ENCODE measurements at regions not wholly inside any gene's neighbourhood (a gene's known extent, or its start where the extent isn't known, plus 50 kb on each side); places are given as distances from the start of the nearest gene placed in this dataset.

DNA sequence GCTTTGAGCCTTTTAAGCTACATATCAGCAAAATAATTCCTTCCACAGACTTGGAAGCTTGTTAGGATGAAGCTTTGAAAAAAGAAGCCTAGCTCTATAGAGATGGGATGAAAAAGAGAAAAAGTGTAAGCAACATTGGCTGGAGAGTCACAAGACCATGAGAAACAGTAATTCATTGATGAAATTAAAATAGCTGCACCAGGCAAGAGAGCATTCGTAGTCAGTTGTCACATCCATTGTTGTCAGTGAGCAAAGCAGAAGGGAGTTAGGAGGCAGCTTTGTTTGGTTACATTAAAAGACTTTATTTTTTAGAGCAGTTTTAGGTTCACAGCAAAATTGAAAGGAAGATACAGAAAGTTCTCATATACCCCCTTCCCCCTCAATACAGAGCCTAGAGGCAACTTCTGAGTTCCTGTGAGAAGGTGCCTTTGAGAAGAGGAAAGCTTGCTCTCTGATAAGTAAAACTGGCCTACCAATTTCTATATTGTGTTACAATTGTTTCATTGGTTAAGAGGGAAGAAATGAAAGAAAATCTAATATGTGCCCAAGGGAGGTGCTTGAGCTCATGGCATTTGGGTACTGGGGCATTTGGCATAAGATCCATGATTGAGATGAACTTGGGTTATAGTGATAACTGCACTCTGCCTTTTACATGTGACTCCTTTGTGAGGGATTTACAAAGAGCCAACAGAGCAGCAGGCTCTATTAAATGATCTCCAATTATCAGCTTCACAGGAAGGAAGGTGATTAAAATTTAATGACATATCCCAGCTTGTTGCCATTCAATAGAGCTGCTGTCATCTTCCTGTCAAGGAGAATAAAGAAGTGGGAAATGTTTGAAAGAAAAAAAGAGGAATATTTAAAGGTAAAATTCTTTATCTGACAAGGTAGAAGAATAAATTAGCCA is 361.3 kb upstream of the TMTC1 start:
- no peak for DNase-seq

DNA sequence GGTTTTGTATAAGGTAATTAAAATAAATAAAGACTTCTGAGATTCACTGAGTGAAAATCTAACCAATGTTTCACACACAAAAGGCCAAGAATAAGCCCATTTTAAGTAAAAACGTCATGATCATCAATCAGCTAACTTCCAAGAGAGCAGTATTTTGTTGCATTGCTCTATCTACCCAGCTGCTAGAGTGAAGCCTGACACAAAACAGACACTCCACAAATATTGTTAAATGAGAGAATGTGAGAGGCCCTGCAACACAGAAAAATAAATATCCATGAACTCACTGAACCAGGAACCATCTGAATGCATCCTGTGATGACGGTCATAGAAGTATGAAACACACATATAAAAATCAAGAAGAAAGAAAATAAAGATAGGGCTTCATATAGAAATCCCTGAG is 358.6 kb upstream of the TMTC1 start:
- DNase-seq, result no peak

DNA sequence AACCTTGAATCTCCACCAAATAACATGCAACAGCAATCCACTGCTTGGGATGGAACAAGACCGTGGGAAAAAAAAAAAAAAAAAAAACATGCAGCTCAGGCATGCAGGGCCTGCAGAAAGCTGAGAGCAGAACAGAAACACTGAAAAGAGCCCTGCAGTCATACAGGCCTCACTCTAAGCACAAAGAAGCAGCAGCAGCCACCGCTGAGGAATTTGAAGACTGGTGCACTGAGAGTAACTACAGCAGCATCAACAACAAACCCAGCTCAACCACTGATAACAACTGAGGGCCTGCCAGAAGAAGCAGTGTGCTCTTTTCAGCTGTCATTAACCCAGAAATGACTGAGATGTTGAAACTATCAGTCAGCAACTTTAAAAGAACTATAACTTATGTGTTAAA is 354.7 kb upstream of the TMTC1 start:
- no peak for DNase-seq

DNA sequence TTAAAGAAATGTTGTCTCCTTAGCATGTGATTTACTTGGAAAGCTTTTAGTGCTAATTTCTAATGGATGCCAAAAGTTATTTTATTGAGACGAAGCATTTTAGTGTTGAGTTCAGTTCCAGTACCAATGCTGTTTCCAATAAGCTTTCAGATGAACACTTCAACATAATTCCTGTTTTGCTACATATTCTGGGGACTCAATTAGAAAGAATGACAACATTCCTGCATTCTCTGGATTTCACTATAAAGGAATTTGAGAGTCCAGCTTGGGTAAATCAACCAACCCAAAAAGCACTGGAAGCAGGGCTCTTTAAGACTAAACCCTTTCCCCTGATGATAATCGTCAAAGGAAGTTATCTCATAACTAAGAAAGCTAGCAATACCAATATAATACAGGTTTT is 353.0 kb upstream of the TMTC1 start:
- DNase-seq, result no peak

DNA sequence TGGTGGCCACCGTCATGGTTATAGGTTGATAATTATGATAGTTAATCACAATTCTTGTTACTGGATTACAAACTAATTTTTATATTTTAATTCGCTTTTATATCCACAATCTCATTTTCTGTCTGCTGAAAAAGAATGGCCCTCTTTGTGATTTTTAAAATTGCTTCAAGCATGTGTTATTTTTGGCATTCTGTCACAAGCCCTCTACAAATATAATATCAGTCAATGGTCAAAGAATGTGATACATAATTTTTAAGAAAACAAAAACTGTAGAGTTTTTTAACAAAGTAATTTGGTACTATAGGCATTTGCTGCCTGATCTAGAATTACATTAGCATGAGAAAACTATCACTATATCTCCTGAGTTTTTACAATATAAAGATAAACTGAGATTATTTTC is 352.0 kb upstream of the TMTC1 start:
- no peak for DNase-seq

DNA sequence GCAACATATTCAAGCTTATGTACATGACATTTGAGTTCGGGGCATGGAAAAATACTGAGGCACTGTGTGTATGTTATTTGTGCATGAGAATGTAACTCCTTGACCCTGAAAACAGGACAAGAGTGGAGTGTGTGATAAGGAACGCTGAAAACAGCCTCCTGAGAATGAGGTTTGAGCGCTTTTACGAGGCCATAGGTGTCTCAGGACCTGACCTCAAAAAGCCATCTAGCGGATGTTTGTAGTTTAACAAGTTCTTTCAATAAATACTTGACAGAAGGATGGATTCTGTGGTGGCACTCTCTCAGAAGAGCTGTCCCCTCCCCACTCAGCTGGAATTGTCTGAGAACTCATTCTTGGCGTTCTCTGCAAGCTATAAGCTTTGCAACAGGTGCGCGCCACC is 350.5 kb upstream of the TMTC1 start:
- DNase-seq, result no peak

DNA sequence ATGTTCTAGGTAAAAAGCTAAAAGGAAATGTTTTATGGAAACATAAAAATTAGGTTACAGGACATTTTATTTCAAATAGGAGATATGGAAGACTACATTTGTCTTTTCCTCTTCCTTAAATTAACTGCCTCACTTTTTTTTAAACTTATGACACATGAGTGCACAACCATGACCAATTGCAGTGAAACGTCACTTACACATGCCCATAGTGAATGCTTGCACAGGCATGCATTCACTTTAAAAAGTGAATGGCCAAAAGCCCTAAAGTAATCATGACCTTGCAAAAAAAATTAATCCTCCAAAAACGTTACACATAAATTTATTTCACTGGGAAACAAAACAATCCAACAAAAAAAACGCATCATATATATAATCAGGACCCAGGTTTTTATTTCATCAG is 343.2 kb upstream of the TMTC1 start:
- DNase-seq, result no peak

DNA sequence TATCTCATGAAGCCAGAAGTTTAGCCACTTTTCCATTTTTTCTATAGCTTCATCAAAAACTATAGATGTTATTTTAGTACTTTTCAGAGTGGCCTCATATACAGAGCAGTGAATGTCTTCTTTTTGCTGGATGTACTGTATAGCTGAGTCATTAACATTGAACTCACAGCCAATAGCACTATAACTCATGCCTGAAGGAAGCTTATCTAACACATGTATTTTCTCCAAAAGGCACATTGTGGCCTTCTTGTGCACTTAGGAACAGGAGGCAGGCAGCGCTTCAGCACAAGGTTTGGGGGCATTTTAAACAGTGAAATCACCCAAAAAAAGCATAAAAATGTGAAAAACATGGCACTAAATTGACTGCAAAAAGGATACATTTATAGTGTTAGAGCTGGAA is 336.8 kb upstream of the TMTC1 start:
- DNase-seq, result no peak

DNA sequence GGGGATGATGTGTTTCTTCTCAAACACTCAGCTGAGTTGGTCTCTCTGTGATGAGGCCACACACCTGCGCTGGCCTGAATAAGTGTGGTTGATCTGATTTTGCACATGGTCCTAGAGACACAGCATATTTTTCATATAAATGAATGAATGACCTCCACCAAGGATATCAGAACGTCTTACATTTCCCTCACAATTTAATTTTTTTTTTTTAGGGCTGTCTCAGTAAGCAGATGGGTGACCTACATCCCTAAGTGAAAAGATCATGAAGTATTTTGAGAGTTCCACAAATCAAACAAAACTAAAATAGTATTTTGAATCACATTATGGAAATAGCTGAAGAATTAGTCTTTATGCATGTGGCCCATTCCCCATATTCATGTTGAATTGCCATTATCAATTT is 333.7 kb upstream of the TMTC1 start:
- no peak for DNase-seq

DNA sequence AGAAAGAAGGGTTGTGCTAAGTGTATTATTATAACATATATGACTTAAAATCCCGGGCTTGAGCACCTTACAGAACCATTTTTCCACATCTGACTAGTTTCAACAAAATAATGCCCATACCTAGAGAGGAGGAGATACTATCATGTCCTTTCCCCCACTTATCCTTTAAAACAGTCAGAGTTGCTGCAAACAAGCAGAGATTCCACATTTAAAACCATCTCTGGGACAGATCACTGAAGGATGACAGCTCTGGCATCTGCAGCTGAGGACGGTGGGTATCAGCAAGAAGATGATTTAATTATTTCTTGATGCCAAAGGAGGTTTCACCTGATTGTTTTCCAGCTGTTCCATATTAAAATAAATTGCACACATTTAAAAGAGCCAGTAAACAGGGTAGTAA is 328.0 kb upstream of the TMTC1 start:
- no peak for DNase-seq

DNA sequence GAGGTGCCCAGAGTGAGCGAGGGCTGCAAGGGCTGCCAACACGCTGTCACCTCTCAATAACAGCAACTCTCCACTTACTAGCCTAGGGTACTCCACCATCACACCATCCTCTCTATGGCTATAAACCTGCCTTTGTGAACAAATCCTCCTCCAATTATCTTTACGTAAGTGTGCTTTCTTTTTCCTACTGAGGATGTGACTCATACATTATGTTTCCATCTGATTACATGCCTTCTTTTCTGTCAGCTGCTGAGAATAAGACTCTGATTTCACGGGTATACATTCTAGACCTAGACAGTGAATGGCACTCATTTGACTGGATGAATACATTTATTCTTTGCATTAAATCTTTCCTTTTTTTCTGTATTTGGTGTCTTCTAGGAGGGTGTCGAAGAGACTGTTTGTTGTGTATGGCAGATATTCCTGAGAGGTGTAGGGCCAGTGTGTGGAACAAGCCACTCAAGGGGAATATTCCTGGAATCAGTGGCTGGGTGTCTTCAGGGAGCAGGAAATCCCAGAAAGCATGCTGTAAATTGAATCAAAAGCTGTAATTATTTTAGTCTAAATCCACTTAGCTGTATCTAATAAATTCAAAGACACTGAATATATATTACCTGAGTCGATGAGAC is 327.3 kb upstream of the TMTC1 start:
- DNase-seq, result no peak

DNA sequence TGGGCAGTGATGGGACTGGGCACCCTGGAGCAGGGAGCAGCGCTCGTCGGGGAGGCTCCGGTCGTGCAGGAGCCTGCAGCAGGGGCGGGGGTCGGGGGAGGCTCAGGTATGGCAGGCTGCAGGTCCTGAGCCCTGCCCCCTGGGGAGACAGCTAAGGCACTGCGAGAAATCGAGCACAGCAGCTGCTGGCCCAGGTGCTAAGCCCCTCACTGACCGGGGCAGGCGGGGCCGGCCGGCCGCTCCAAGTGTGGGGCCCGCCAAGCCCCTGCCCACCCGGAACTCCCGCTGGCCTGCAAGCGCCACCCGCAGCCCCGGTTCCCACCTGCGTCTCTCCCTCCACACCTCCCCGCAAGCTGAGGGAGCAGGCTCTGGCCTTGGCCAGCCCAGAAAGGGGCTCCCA is 326.8 kb upstream of the TMTC1 start:
- no peak for DNase-seq

DNA sequence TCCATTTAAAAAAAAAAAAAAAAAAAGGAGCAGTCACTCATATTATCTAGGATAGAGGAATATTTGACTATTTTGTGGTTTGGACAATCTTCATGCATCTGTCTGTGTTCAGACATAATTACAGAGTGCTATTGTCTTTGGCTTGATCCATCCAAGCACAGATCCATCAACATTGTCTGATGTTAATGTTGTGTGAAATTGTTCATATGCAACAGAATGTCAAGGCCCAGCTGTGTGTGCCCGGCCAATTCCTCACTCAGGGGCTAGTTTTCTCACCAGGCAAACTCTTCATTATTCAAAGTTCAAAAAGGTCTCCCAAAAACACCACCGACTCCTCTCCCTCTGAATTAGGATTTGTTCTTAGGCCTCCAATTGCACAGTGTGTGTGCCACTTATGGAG is 324.9 kb upstream of the TMTC1 start:
- DNase-seq, result no peak

DNA sequence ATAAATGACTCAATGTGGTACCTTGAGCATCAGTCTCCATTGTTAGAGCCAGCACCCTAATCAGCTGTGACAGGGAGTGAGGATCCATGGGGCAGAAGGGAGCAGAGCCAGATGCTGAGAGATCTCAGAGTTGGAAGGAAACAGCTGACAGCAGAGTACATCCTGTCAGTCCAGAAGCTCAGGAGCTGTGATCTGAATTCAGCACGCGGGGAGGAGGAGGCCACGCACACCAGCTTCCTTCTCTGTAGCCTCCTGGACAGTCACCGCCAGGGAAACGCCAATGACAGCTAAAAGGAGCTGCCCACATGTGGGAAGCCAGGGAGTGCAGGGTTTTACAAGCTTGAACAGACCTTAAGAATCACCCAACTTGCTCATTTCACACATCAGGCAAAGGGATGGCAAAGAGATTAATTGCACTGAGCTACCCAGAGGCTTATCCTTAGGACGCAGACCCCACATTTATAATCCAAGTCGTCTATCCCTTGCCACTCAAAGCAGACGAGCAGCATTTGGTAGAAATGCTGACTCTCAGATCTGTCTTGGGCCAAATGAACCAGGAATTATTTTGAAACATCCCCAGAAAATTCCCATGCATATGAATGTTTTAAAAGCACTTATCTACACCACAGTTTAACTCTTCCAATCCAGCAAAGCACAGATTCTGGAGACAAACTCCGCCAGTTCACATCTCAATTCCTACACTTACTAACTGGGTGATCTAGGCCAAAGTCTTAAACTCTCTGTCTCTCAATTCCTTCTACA is 322.6 kb upstream of the TMTC1 start:
- no peak for DNase-seq

DNA sequence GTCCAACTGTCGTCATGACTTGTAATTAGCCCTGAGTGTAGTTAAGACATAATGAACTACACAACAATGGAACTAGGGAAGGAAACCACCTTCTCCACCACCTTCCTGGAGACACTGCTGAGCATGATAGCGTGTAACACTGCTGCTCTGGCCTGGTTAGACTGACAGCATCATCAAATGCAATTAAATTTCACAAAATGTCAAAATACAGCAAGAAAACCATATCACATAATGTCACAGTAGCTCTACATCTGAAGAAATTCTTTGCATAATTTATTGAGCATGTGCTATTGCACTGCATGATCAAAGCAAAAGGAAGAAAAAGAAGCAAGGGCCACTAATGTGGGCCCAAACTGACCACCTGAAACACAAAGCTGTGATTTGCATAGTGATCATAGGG is 321.8 kb upstream of the TMTC1 start:
- DNase-seq, result no peak

DNA sequence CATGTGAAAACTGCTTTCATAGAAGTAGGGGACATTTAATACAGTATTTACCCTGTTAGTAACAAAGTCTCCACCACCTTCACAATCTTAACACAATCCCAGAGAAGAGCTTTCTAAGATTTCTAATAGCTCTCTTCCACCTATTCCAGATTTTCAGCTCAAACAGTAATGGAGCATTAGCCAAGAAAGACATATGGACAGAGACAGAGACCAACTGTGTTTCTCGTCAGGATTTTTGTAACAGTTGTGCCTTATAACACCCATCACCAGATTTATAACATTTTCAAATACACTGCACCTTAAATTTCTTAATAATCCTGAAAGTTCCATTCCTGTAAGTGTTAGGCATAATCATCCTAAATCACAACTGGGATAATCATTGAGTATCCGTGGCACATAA is 321.2 kb upstream of the TMTC1 start:
- no peak for DNase-seq

DNA sequence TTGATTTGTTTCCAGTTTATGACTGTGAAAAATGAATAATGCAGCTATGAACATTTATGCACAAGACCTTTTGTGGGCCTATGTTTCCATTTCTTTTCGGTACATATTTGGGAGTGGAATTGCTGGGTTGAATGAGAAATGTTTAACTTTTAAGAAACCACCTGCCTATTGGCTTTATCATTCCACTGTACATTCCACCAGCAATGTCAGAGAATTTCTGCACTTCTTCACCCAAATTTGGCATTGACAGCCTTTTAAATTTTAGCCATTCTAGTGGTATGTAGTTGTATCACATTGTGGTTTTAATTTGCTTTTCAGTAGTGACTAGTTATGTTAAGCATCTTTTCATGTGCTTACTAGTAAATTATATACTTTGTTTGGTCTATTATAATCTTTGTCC is 317.0 kb upstream of the TMTC1 start:
- no peak for DNase-seq

DNA sequence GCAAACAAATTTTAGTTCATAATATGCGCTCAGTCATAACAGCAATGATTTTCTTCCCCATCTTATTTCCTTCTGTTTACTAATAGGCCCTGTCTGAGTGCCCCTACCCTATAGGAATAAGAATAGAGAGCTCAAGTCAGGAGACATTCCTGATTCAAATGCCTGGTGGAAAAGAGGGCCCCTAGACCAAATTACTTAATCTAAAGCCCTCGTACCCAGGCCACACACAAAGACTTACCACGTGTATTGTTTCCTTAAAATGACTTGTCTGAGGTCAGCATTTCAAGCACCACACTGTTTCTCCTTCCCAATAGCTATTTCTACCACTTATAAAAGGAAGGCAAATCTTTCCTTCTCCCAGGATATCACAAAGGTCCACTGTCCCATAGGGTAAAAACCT is 314.9 kb upstream of the TMTC1 start:
- no peak for DNase-seq

DNA sequence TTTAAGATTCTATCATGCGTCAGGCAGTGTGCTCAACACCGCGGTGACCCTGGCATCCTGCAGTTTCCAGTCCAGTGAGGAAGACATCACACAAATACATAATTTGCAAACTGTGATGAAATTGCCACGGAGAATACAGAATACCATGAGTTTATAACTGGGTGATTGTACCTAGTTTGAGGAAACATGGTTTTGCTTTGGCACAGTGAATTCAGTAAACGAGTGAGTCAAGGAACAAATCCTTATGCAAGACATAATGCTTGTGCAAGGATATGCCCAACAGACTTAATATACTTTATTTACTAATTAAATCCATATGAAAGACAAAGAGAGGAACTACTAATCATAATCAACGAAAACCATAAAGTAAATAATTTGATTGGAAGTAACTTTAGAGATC is 311.8 kb upstream of the TMTC1 start:
- DNase-seq, result no peak

DNA sequence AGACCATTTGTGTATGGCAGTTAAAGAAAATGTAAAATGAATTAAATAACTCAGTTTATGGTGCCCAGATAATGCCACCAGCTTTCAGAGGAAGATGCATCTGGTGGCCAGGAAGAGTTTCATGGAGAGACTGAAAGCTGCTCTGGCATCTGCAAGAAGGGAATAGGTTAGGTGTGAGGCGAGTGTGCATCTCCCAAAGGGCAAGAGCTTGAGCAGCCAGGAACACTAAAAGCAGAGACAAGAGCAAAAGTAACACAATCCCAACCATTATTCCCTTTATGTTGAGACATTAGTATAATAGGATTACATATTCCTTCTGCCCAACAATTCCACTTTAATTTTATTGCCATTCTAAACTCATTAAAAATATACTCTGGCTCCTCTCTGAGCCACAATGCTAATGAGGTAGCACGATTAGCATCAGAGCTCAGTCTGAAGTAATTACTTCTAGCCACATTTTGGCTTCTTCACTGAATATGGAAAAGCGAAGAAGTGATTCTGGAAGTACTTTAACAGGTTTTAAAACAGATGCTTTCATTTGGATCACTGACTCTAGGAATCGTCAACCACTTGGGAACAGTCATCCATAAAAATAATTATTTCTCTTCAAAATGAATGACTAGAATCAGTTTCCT is 309.4 kb upstream of the TMTC1 start:
- no peak for DNase-seq

DNA sequence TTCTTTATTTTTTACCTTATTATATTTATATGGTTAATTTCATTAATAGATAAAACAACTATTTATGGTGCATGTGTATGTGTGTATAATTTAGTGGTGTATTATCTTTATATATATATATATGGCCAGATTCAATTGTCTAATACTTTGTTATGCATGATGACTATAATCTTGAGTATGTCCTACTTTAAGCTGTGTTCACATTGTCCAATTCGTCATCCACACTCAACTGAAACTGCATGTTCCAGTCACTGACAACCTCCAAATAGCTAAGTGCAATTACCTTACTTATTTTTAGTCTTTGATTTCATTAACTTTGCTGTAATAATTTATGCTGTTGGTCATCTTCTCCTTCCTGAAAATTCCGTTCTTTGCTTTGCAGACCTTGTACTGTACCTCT is 306.5 kb upstream of the TMTC1 start:
- DNase-seq, result no peak

DNA sequence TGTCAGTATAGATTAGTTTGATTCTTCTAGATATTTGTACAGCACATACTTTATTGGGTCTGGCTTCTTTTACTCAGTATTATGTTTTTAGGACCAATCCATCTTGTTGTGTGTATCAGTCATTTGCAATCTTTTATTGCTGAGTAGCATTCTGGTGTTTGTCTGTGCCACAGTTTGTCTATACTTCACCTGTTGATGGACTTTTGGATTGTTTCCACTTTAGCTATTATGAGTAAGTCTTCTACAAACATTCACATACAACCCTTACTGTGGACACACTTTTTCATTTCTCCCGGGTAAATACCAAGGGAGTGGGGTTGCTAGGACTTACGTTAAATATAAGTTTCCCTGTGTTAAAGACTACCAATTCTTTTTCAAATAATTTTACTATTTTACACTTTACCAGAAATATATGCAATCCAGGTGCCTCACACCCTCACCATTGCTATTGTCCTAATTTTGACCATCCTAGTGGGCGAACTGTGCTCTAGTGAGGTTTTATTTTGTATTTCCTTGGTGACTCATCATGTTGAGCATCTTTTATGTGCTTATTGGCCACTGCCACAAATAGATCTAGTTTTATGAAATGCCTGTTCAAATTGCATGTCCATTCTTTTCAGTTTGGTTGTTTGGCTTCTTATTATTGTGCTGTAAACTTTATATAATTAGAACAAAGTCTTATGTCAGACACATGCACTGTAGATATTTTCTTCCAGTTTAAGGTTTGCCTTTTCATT is 304.7 kb upstream of the TMTC1 start:
- no peak for DNase-seq
